ENCODE measurements at regions not wholly inside any gene's neighbourhood (a gene's known extent, or its start where the extent isn't known, plus 50 kb on each side); places are given as distances from the start of the nearest gene placed in this dataset.
"Not testable (repeated sequence)": the region's sequence is repeated elsewhere in the genome, so short reads cannot be mapped to it uniquely, and the experiment has no call there.

- no peak for DNase-seq (ENCODE audit: low read depth)
- no peak for TF ChIP-seq CTCF (IDR thresholded peaks at IDR 0.05; ENCODE audit: control insufficient read depth, extremely low read depth, insufficient read depth)
Observed at GRCh38 chr2:8141780-8142179, 540.1 kb upstream of the ID2 start.

GRCh38 chr2:8142461-8142860 is 539.4 kb upstream of the ID2 start:
- TF ChIP-seq CTCF (IDR thresholded peaks at IDR 0.05; ENCODE audit: control insufficient read depth, extremely low read depth, insufficient read depth), result no peak
- no peak overlapping the region for H3K4me3 ChIP-seq (ENCODE audit: low read depth, low read length)
- DNase-seq (ENCODE audit: low read depth), result no peak

More at GRCh38 chr2:8141780-8142179, 540.1 kb upstream of the ID2 start:
- H3K4me3 ChIP-seq (ENCODE audit: low read depth, low read length), result no peak overlapping the region

DNA sequence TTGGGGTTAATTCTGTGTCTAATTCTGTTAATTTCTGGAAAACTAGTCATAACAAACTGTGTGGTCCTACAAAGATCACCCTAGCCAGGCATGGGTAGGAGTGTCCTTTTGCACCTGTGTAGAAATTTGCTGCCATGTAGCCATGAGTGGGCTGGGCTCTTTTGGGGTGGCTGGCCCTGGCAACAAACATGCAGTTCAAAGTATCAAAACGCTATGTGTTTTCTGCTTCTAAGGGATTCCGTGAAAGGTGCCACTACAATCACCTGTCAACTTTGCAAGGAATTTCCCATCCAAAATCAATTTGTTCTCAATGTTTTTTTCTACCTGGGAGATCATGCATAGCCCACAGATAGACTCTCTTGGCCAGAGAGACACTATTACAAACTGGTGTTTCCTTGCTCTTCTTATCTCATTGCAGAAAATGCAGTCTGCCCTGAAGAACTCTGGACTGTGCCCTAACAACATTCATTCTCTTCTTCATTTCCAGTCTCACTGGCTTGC is 537.7 kb upstream of the ID2 start:
- no peak for DNase-seq (ENCODE audit: low read depth)
- no peak for TF ChIP-seq CTCF (IDR thresholded peaks at IDR 0.05; ENCODE audit: control insufficient read depth, extremely low read depth, insufficient read depth)
- H3K4me3 ChIP-seq (ENCODE audit: low read depth, low read length), result no peak overlapping the region

DNA sequence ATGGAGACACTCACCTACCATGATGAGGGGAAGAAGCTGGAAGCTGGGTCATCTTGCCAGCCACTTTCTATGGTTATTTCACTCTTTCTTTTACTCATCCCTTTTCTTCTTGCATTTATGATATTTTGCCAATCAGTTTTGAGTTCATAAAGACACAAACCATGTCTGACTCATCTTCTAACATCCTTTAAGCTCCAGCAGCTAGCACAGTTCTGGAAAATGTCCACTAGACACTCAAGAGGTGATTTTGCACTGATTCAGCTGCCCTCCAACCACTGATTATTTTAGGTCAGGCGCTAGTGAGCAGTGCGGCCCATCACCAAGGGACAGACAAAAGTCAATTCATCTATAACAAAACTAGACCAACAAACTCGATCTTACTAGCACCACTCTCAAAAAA is 537.1 kb upstream of the ID2 start:
- DNase-seq (ENCODE audit: low read depth), result no peak
- no peak for TF ChIP-seq CTCF (IDR thresholded peaks at IDR 0.05; ENCODE audit: control insufficient read depth, extremely low read depth, insufficient read depth)
- H3K4me3 ChIP-seq (ENCODE audit: low read depth, low read length), result no peak overlapping the region

GRCh38 chr2:8145375-8145774 is 536.5 kb upstream of the ID2 start:
- H3K4me3 ChIP-seq (ENCODE audit: low read depth, low read length); DNase-seq (ENCODE audit: low read depth): not testable (repeated sequence)

DNA sequence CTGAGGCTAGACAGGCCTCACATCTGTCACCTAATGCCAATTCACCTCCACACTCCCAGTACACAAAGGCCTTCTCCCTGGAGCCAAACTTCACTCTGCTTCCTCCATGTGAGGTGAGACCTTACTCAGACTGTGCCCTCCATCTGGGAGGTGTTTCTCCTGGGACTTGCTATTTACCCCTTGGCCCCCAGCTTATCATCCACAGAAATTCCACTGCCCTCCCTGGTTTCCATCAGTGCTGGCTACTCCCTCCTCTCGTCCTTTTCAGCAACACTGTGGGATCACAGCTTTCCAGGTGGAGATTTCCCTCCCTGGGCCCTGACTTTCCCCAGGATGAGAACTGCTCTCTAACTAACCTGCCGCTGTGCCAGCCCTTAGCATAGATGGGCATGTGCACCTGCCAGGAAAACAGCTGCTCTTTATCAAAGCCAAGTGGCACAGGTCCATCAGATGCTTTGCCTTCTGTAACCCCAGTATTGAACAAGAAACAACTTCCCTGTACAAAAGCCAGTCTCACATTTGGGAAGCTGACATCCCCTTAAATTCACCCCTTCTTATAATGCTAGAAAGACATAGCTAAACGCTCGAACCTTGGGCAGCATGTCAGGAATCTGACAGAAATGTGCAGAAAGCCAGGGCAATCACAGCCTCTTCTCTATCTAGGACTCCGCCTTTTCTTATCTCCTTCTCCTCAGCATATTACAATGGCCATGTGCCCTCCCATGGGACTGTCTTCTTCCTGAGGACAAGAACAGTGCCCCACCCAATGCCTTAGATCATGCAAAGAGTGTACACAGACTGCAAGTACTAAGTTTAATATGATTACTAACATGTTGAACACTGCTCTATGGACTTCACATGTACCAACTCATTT is 535.5 kb upstream of the ID2 start:
- no peak overlapping the region for H3K4me3 ChIP-seq (ENCODE audit: low read depth, low read length)
- DNase-seq (ENCODE audit: low read depth), result no peak
- TF ChIP-seq CTCF (IDR thresholded peaks at IDR 0.05; ENCODE audit: control insufficient read depth, extremely low read depth, insufficient read depth), result no peak

- no peak overlapping the region for H3K4me3 ChIP-seq (ENCODE audit: low read depth, low read length)
- DNase-seq (ENCODE audit: low read depth), result no peak
- TF ChIP-seq CTCF (IDR thresholded peaks at IDR 0.05; ENCODE audit: control insufficient read depth, extremely low read depth, insufficient read depth), result no peak
Observed at GRCh38 chr2:8148260-8149006, 533.4 kb upstream of the ID2 start.
